ENCODE measurements at regions not wholly inside any gene's neighbourhood (a gene's known extent, or its start where the extent isn't known, plus 50 kb on each side); places are given as distances from the start of the nearest gene placed in this dataset.

- DNase-seq = no peak
These were observed 291.8 kb upstream of the USP24 start for GRCh38 chr1:55506740-55507577.

- DNase-seq = no peak
These were observed 290.2 kb upstream of the USP24 start for GRCh38 chr1:55505326-55505725.

DNA sequence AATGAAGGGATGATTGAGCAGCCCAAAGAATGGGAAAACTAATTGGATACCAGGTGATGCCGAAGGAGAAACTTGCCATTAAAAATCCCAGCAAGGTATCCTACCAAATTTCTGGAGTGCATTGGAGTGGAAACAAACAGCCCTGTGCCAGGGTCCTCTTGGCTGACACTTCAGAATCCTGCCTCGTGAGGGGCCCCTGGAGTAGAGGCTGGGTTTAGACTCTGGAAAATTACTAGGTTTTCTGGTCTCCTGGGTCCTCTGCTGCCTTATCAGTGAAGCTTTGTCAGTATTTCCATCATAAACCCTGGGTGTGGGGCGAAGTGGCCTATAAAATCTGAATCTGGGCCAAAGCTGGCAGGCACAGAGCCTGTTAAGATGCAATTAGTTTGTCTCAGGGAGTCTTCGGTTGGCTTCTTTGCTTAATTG, 289.2 kb upstream of the USP24 start:
- no peak for DNase-seq

DNA sequence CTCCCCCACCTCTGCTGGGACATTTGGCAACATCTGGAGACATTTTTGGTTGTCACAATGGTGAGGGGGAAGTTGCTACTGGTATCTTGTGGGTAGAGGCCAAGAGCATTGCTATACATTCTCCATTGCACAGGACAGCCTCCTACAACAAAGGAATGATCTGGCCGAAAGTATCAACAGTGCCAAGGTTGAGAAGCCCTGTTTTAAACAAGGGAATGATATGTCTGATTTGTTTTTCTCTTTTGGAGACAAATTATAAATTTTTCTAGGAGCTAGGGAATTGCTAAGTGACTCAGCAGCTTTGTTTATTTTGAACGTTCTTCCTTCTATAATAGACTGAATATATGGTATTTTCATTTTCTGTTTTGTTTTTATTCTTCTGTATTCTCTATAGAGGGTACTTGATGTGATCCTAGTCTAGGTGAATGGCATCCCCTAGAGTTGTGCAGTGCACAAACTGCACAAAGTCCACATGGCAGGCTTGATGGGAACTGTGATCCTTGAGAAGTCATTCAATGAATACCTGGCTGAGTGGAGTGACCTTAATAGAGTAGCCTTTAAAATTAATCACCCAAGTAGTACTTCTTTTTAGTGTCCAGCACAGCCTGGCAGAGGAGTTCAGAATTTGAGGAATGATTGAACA, 288.6 kb upstream of the USP24 start:
- DNase-seq = no peak

DNA sequence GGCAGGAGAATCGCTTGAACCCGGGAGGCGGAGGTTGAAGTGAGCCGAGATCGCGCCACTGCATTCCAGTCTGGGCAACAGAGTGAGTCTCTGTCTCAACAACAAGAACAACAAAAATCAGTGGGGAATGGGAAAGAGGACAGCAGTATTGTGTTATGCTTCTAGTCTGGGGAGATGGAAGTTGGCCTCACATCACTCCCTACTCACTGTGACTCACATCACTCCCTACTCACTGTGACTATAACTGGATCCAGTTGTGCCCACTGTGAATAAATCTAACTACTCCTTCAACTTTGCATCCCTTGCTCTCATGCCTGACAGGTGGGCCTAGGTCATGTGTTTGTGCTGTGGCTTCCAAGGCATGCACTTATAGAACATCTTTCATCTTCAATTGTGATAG, 285.4 kb upstream of the USP24 start:
- DNase-seq = no peak

- DNase-seq = no peak
These were observed 275.4 kb upstream of the USP24 start for GRCh38 chr1:55490547-55490946.

DNA sequence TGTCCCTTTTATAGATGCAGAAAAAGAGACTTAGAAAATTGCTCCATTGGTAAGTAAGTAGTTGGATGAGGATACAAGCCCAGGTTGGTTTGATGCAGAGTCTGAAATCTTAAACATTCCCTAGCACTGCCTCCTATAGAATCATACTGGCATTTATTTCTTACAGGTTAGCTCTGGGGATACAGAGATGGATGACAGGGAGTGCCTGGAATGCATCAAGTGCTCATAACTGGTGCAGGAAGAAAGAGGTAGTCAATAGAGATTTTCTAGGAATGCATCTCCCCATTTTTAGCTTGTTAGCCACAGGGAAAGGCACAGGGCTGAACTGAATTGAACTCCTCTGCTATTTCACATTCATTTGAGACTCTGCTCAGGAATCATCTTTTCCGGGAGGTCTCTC, 269.0 kb upstream of the USP24 start:
- no peak for DNase-seq

GRCh38 chr1:55483523-55483922, 268.4 kb upstream of the USP24 start:
- no peak for DNase-seq

- no peak for DNase-seq
These were observed 266.5 kb upstream of the USP24 start for GRCh38 chr1:55481634-55482033.

DNA sequence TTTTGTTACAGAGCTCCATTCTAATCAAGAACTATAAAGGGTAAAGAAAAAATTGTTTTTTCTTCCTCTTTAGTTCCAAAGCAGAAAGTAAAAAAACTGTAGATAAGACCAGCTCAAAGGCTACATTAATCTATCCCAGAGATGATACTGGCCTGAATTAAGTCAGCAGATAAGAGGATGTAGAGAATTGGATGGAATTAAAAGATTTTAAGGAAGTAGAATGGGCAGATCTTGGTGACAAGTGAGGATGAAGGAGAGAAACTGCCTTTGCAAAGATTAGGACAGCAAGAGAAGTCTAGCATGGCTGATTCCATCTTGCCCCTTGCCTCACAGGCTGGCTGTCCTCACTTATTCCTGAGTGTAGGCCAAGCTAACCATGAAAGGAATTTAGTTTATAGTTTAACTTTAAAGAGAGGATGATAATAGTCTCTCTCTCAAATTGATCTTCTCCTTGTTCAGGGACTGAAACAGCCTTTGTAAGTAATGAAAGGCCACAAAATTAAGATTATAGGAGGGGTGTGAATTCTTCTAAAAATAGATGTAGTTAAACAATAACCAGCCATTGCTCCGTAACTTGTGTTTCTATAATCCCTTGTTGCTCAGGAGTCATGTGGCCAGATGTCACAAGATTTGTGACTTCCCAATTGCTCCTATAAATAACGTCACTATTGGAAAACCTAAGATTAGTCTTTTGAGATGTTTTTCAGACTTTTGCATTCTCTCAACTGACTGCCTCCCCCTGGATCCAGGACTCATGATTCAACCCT, 265.0 kb upstream of the USP24 start:
- DNase-seq = no peak

GRCh38 chr1:55478742-55479141, 263.6 kb upstream of the USP24 start:
- DNase-seq = peak; percentile 10

GRCh38 chr1:55477953-55478352, 262.8 kb upstream of the USP24 start:
- no peak for DNase-seq

GRCh38 chr1:55476445-55477015, 261.4 kb upstream of the USP24 start:
- DNase-seq = no peak

DNA sequence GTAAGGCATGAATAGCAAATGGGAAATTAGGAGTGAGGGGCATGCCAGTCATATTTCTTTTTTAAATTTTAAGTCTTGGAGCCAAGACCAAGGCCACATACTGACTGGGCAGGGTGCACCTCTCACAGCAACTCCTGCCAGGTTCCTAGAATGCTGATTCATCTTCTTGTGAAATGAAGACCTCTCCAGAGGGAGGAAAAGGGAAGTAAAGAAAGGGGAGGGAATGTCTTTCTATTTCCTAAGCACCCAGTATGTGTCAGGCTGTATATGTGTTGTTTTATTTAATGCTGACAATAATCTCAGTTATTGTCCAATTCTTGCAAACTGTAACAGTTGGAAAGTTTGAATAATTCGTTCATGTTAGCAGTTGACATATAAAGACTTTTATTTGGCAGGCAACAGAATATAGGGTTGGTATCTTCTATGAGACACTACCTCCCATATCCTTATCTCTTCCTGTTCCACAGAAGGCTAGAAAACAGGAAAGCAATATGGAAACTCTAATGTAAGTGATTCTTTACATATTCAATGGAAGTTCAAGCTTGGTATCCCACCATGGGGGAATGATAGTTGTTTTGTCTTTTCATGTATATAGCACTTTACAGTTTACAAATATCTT, 259.1 kb upstream of the USP24 start:
- no peak for DNase-seq

DNA sequence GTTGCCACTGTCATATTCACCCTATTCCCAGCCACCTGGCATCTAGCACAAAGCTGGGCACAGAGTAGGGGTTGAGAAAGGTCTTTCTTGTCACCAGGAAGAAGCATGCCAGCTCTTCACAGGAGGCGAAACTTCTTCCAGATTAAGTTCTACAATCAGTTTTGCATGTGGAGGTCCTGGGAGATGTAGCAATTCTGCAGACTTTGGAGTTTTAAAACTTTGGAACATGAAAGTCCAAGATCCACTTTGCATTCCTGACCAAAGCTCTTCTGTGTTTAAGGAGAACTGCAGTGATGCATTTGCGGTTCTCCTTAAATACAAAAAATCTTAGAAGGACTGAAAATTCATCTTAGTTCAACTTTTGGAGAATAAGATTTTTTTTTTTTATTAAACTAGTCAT, 258.5 kb upstream of the USP24 start:
- no peak for DNase-seq

GRCh38 chr1:55472784-55473183, 257.6 kb upstream of the USP24 start:
- DNase-seq = no peak

DNA sequence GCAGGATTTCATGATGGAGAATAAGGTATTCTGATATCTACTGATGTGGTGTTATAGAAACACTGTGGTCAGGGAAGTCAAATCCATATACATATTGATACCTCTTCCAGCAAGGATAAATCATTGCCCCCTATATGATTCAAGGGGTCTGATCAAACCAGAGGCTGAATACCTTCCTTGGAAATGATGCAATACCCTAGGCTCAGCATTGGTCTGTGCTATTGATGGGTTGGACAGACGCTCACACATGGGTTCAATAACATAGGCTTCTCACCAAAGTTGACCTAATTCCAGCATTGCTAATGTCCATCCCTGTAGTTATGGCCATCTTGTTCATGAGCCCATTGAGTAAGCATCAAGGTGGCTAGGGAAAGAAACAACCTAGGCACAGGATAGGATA, 257.0 kb upstream of the USP24 start:
- DNase-seq = no peak

GRCh38 chr1:55468142-55468795, 253.1 kb upstream of the USP24 start:
- DNase-seq = no peak

- DNase-seq = no peak
These were observed 251.8 kb upstream of the USP24 start for GRCh38 chr1:55466921-55467320.

DNA sequence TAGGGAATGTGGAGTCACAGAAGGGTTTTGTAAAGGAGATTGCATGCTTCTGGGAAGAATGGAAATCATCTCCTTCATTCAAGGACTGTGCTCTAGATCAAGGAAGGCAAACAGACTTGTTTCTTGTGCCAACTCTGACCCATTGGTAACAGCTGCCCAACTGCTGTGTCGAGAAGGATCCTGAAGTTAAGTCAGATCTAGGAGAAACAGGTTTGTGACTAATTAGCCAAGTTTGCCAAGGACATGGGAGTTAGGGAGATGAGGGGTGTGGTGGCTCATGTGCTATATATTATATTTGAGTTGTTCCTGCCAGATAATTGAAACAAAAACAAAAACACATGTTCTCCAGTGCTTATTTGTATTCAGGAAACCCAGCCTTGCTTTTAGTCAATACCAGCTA, 251.2 kb upstream of the USP24 start:
- no peak for DNase-seq

DNA sequence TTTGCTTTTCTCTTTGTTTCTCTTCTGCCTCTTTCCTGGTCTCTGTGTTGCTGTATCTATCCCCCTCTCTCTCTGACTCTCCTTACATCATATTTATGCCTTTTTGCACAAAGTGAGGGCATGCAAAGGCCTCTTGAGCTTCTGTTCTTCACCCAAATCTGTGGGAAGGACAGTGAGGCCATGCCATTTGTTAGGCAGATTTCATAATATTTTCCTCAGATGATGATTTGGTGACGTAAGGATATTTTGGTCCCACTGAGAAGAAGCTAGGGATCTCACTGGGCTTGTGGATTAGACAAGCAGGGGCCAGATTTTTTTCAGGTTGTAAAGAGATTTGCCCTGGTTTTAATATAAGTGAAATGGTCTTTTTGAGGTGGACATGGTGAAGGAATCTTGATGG, 249.4 kb upstream of the USP24 start:
- DNase-seq = no peak

GRCh38 chr1:55463814-55464475, 248.8 kb upstream of the USP24 start:
- DNase-seq = no peak

Data from NCI-H774 (cell line).